Stomach (tissue), 8 donors: ENCODE measurements at regions not wholly inside any gene's neighbourhood (a gene's known extent, or its start where the extent isn't known, plus 50 kb on each side); places are given as distances from the start of the nearest gene placed in this dataset.

ENCODE experiments used
- DNase-seq, 2 donors: peaks; one replicate each; pipeline versions ENCODE4 v3.0.0 to v3.0.0-alpha.2; 2013 to 2019
- H3K27ac ChIP-seq, 5 donors: fragments of 200-600 bp in 4 of 5; sonication (generic) in 4 of 5; one replicate each; pipeline ENCODE4 v1.5.1; 2013 to 2019; ENCODE audit warnings: mild to moderate bottlenecking in 1 of 5, moderate library complexity in 1 of 5
- H3K27me3 ChIP-seq, 3 donors: fragments of 200-600 bp; sonication (generic); one replicate each; pipeline ENCODE4 v1.5.1; 2017 to 2019; ENCODE audit warnings: mixed run types in 1 of 3
- H3K36me3 ChIP-seq, 4 donors: fragments of 200-600 bp; sonication (generic); 1 replicate in 3 of 4; 2 replicates in 1 of 4; pipeline ENCODE4 v1.5.1; 2016 to 2019
- H3K4me1 ChIP-seq, 4 donors: fragments of 200-600 bp; sonication (generic); one replicate each; pipeline ENCODE4 v1.5.1; 2016 to 2019
- H3K4me3 ChIP-seq, 4 donors: fragments of 200-600 bp; sonication (generic) in 3 of 4; one replicate each; pipeline ENCODE4 v1.5.1; 2016 to 2019; ENCODE audit warnings: mild to moderate bottlenecking in 1 of 4
- H3K9me3 ChIP-seq, 4 donors: fragments of 200-600 bp; sonication (generic); one replicate each; pipeline ENCODE4 v1.5.1; 2016 to 2019
- EP300 ChIP-seq: sonication (generic); formaldehyde crosslinking; IDR thresholded peaks from one replicate; pipeline ENCODE4 v1.6.1; 2017; ENCODE audit warnings: antibody characterized with exemption
- POLR2A ChIP-seq, 4 donors: fragments of 450-650 bp; IDR thresholded peaks; one replicate each; pipeline ENCODE4 v1.6.1; 2016; ENCODE audit warnings: antibody characterized with exemption in 4 of 4, control low read depth in 2 of 4, mild to moderate bottlenecking in 1 of 4, moderate library complexity in 1 of 4
- POLR2AphosphoS5 ChIP-seq, 3 donors: sonication (generic); formaldehyde crosslinking; IDR thresholded peaks; one replicate each; pipeline ENCODE4 v1.6.1; 2016; ENCODE audit warnings: antibody characterized with exemption in 3 of 3
- WGBS, 5 donors: extraction: QIAGEN DNeasy Blood & Tissue Kit in 3 of 5; methylation state at CpG; one replicate each; pipeline versions ENCODE4 v1.1.5 to v1.1.7; 2013 to 2018; 5-methylcytosine and 5-hydroxymethylcytosine counted together
- intact Hi-C: fragments of 100-400 bp; cut with DNase I; formaldehyde crosslinking; loops from one replicate; pipeline ENCODE4 v1.15.1; 2023; ENCODE audit warnings: low total_unique reads
- TF ChIP-seq, protein P1 (sequence below), 7 experiments: fragments of 450-650 bp in 4 of 7; fragments of 200-600 bp in 3 of 7; sonication (generic) in 3 of 7; IDR thresholded peaks; one replicate each; pipeline ENCODE4 v1.5.1; 2016 to 2019; ENCODE audit warnings: antibody characterized with exemption in 7 of 7, control low read depth in 2 of 7, mild to moderate bottlenecking in 1 of 7
- donor health status: healthy with polysubstance abuse.
- donor health status: Bipolar disorder and iron deficiency.
- donor health status: healthy.

DNA sequence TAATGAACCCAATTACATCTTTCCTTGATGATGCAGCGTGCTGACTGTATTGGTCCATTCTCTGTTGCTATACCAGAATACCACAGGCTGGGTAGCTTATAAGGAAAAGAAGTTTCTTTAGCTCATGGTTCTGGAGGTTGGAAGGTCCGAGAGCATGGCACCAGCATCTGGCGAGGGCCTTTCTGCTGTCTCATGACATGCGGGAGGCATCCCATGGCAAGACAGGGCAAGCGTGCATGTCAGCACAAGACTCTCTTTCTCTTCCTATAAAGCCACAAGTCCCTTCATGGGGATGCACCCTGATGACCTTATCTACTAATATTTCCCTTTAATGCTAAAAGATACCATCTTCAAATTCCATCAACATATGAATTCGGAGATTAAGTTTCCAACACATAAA is 122.8 kb upstream of the FHL2 start:
- 74 to 94% (median 77%) methylated on average over 6 of the region's 6 CpGs for WGBS, 5 donors
- no peak overlapping the region for H3K4me3 ChIP-seq
- DNase-seq: no peak
- H3K36me3 ChIP-seq: no peaks in the 10 kb centered on the region
- H3K27ac ChIP-seq: no peak overlapping the region
- peaks cover 11 to 25% (median 21%) of the 10 kb centered on the region in 4 donors for H3K4me1 ChIP-seq
- TF ChIP-seq POLR2AphosphoS5 (IDR thresholded peaks at IDR 0.05): no peak
- no peak for TF ChIP-seq POLR2A (IDR thresholded peaks at IDR 0.05)
- TF ChIP-seq, protein P1, sequence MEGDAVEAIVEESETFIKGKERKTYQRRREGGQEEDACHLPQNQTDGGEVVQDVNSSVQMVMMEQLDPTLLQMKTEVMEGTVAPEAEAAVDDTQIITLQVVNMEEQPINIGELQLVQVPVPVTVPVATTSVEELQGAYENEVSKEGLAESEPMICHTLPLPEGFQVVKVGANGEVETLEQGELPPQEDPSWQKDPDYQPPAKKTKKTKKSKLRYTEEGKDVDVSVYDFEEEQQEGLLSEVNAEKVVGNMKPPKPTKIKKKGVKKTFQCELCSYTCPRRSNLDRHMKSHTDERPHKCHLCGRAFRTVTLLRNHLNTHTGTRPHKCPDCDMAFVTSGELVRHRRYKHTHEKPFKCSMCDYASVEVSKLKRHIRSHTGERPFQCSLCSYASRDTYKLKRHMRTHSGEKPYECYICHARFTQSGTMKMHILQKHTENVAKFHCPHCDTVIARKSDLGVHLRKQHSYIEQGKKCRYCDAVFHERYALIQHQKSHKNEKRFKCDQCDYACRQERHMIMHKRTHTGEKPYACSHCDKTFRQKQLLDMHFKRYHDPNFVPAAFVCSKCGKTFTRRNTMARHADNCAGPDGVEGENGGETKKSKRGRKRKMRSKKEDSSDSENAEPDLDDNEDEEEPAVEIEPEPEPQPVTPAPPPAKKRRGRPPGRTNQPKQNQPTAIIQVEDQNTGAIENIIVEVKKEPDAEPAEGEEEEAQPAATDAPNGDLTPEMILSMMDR (IDR thresholded peaks at IDR 0.05): no peak
- no peak for TF ChIP-seq EP300
- H3K9me3 ChIP-seq: no peaks in the 10 kb centered on the region
- intact Hi-C loops: loop anchor here (5.0 kb wide), 1 partner anchor 154 kb away; no protein-coding TSS in a partner anchor
- no peaks in the 10 kb centered on the region for H3K27me3 ChIP-seq

DNA sequence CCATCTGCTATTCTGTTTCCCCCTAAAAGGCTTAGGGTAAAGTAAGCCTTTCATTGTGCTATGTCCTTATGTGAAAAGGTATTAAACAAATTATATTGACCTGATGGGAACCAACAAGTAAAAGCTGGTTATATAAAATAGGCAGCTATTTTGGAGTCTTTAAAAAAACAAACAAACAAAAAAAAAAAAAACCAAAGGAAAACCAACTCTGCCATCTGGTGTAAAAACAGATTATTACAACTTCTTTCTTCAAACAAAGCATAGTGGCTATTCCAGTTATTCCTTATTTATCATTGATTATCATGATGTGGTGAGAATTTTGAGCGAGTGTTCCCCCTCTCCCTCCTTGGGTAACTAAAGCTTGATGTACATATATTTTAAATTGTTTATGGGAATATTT is 122.3 kb upstream of the FHL2 start:
- Histone ChIP-seq H3K27me3 (no peaks in the 10 kb centered on the region), H3K27ac (no peak overlapping the region), H3K4me3 (no peak overlapping the region), H3K9me3 (no peaks in the 10 kb centered on the region), H3K36me3 (no peaks in the 10 kb centered on the region), H3K4me1 (peaks cover 13 to 30% (median 25%) of the 10 kb centered on the region in 4 donors)
- TF ChIP-seq, protein P1 (IDR thresholded peaks at IDR 0.05): peak in 5 of 7 experiments; percentile 24 to 74 (median 44)
- no peak for TF ChIP-seq EP300
- no peak for TF ChIP-seq POLR2A (IDR thresholded peaks at IDR 0.05)
- no peak for TF ChIP-seq POLR2AphosphoS5 (IDR thresholded peaks at IDR 0.05)
- peak in 1 of 2 donors; percentile 41 for DNase-seq
- 0 to 7% (median 6%) methylated on average over 1 of the region's 1 CpG for WGBS, 5 donors
- intact Hi-C loops: loop anchor here (5.0 kb wide), 1 partner anchor 154 kb away; no protein-coding TSS in a partner anchor

DNA sequence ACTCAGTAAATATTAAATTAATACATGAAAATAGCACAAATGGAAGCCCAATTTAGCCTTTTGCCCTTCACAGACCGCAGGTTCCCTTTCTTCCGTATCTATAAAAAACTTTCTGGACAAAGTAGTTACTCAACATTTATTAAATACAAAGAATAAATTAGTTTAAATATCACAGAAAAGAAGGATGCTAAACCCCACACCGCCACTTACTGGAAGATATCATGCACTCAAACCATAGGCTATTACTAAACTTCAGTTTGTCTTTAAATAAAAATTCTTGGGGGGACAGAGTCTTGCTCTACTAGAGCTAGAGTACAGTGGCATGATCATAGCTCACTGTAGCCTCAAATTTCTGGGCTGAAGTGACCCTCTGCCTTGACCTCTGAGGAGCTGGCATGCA is 120.7 kb upstream of the FHL2 start:
- H3K4me3 ChIP-seq: no peak overlapping the region
- H3K9me3 ChIP-seq: no peaks in the 10 kb centered on the region
- DNase-seq: no peak
- no peak overlapping the region for H3K27ac ChIP-seq
- no peaks in the 10 kb centered on the region for H3K27me3 ChIP-seq
- WGBS, 5 donors: 46 to 85% (median 52%) methylated on average over 3 of the region's 3 CpGs
- H3K36me3 ChIP-seq: no peaks in the 10 kb centered on the region
- intact Hi-C loops: no loop called here
- TF ChIP-seq, protein P1 (IDR thresholded peaks at IDR 0.05): no peak
- TF ChIP-seq POLR2AphosphoS5 (IDR thresholded peaks at IDR 0.05) (no peak), POLR2A (IDR thresholded peaks at IDR 0.05) (no peak), EP300 (no peak)
- H3K4me1 ChIP-seq: peaks cover 24 to 43% (median 40%) of the 10 kb centered on the region in 4 donors

DNA sequence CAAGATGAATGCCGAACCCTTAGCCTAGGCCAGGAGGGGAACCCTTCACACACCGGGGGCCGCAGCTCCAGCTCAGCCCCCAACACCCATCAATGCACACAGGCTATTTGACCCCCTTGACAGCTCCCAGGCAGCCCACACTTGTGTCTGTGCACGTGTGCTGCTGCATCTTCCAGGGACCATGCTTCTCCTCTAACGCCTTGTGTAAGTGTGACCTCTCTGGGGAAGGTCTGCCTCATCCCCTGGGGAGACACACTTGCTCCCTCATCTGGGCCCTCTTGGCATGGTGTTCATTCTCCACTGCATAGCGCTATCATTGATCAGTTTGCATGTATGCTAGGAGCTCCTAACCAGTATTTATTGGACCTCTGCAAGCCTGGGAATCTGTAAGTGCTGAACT is 120.0 kb upstream of the FHL2 start:
- TF ChIP-seq, protein P1 (IDR thresholded peaks at IDR 0.05): no peak
- TF ChIP-seq EP300 (no peak), POLR2AphosphoS5 (IDR thresholded peaks at IDR 0.05) (no peak), POLR2A (IDR thresholded peaks at IDR 0.05) (no peak)
- H3K27me3 ChIP-seq: no peaks in the 10 kb centered on the region
- no peaks in the 10 kb centered on the region for H3K36me3 ChIP-seq
- H3K4me3 ChIP-seq: no peak overlapping the region
- no peak for DNase-seq
- peak overlapping the region in 1 of 5 donors; percentile 76 for H3K27ac ChIP-seq
- H3K9me3 ChIP-seq: no peaks in the 10 kb centered on the region
- peaks cover 24 to 46% (median 40%) of the 10 kb centered on the region in 4 donors for H3K4me1 ChIP-seq
- intact Hi-C loops: no loop called here
- 83 to 89% (median 87%) methylated on average over 6 of the region's 6 CpGs for WGBS, 5 donors
